ENCODE measurements at regions not wholly inside any gene's neighbourhood (a gene's known extent, or its start where the extent isn't known, plus 50 kb on each side); places are given as distances from the start of the nearest gene placed in this dataset.

DNA sequence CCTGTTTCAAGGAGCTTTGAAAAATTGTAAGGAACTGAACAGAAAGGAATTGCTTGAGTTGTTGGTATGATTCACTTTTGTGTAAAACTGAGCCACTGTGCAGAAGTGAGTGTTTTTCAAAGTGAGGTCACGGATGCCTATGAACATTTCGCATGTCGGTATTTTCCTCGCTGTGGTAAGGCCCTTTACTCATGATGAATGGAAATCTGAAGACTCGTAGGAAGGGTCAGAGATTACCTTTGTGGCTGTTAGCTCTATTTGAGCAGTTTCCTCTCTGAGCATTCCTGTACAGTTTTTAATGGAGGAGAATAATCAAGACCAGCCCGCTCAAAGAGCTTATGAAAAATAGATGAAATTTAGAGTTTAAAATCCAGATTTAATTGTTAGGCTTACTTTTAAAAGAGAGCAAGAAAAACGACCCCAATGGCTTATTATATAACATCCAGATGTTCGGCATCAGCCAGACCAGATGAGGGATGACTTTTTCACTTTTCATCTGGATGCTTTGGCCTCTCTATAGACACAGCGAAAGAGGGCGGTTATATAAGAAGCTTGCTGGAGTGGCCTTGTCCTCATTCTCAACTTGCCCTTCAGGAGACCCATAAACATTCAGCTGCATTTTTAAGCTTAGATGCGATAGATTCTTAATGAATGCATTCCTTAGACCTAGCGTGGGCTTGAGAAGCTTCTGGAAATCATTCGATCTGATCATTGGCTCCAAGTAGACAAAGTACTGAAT, 99.5 kb downstream of the CD83 start:
- H3K4me3 ChIP-seq (ENCODE audit: low read length) = no peak overlapping the region
- DNase-seq (ENCODE audit: low read depth) = no peak
- TF ChIP-seq, protein P1, sequence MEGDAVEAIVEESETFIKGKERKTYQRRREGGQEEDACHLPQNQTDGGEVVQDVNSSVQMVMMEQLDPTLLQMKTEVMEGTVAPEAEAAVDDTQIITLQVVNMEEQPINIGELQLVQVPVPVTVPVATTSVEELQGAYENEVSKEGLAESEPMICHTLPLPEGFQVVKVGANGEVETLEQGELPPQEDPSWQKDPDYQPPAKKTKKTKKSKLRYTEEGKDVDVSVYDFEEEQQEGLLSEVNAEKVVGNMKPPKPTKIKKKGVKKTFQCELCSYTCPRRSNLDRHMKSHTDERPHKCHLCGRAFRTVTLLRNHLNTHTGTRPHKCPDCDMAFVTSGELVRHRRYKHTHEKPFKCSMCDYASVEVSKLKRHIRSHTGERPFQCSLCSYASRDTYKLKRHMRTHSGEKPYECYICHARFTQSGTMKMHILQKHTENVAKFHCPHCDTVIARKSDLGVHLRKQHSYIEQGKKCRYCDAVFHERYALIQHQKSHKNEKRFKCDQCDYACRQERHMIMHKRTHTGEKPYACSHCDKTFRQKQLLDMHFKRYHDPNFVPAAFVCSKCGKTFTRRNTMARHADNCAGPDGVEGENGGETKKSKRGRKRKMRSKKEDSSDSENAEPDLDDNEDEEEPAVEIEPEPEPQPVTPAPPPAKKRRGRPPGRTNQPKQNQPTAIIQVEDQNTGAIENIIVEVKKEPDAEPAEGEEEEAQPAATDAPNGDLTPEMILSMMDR (IDR thresholded peaks at IDR 0.05; ENCODE audit: insufficient read depth, low read depth, low read length, missing control alignments) = no peak

DNA sequence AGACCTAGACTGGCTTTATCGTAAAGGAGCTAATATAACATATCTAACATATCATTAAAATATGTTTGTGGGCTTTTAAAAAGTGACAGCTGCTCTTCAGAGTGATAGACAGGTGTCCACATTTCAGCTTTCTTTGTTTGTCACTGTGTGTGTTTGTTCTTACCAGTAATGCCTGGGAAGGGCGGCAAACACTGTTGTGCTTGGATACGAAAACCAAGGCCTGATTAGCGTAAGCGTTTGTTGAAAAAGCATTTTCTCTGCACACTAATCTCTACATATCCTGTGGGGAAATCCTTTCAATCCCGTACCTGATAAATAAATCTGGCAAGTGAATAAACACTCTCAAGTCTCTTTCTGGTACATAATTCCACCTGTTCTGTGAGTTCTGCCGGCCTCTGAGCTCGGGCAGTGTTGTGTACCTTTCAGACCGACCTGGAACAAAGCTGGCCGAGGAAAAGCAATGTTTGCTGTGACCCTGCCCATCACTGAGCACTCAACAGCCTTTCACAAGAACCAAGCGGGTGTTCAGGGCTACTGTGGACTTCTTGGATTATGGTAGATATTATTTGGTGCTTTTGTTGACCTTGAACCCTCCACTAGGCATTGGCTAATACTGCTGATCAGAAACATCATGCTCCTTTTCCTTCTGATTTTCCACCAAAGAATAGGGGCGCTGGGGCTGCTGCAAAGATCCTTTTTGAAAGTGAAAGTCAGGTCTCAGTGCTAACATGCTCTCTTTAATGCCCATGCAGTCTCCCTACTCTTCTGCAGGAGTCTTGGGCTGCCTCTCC, 100.4 kb downstream of the CD83 start:
- H3K4me3 ChIP-seq (ENCODE audit: low read length) = no peak overlapping the region
- TF ChIP-seq, protein P1 (IDR thresholded peaks at IDR 0.05; ENCODE audit: insufficient read depth, low read depth, low read length, missing control alignments) = no peak
- DNase-seq (ENCODE audit: low read depth) = no peak

DNA sequence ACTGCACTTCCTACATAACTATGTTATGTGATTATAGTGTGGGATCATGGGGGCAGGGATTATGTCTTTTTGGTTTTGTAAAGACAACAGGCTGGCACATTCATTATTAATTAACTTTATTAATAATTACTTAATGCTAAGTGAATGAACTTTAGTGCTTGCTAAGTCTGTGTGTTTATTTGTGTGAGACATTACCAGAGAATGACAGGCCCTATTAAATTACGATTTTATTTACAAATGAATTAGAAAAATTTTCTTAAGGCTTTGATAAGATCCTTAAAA, 100.9 kb downstream of the CD83 start:
- TF ChIP-seq, protein P1 (IDR thresholded peaks at IDR 0.05; ENCODE audit: insufficient read depth, low read depth, low read length, missing control alignments) = no peak
- H3K4me3 ChIP-seq (ENCODE audit: low read length) = no peak overlapping the region
- no peak for DNase-seq (ENCODE audit: low read depth)

DNA sequence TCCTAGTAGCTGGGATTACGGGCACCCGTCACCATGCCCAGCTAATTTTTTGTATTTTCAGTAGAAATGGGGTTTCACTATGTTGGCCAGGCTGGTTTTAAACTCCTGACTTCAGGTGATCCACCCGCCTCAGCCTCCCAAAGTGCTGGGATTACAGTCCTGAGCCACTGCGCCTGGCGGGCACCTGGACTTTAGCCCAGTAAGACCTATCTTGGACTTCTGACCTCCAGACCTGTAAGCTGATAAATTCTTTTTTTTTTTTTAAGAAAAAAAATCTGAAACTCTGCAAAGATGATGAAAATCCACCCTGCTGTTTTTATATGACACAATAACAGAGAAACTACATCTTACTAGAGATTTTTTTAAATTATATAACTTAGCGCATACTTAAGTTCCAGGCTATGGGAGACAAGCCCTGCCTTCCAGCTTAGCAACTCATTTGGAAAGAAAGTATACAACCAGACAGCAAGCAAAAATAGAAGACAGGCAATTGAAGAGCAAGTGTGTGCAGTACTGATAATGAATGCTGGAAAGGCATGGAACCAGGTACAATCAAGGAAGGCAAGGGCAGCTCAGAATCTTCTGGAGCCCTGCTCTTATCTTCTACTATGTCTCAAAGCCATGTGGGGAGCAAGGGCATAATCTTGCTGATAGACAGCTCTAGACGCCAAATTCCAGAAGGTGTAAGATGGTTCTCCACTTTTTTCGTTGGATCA, 104.2 kb downstream of the CD83 start:
- H3K4me3 ChIP-seq (ENCODE audit: low read length) = no peak overlapping the region
- TF ChIP-seq, protein P1 (IDR thresholded peaks at IDR 0.05; ENCODE audit: insufficient read depth, low read depth, low read length, missing control alignments) = no peak
- no peak for DNase-seq (ENCODE audit: low read depth)

DNA sequence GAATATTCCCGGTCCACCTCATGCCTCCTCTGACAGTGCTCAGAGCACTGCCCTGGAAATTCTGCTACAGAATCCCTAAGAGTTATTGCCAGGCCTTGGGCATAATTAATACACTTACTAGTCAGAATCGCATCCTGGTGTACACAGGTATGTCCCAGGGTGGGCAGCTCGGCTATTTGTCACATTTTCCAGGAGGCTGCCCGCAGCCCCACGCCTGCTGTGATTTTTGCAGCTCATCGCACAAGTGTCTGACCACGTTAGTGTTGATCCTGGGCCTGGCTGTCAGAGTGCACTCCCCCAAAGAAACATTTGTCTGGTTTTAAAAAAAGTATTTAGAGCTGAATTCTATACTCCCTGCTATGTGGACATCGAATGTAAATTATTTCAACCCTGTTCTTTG, 105.4 kb downstream of the CD83 start:
- no peak overlapping the region for H3K4me3 ChIP-seq (ENCODE audit: low read length)
- TF ChIP-seq, protein P1 (IDR thresholded peaks at IDR 0.05; ENCODE audit: insufficient read depth, low read depth, low read length, missing control alignments) = no peak
- no peak for DNase-seq (ENCODE audit: low read depth)

DNA sequence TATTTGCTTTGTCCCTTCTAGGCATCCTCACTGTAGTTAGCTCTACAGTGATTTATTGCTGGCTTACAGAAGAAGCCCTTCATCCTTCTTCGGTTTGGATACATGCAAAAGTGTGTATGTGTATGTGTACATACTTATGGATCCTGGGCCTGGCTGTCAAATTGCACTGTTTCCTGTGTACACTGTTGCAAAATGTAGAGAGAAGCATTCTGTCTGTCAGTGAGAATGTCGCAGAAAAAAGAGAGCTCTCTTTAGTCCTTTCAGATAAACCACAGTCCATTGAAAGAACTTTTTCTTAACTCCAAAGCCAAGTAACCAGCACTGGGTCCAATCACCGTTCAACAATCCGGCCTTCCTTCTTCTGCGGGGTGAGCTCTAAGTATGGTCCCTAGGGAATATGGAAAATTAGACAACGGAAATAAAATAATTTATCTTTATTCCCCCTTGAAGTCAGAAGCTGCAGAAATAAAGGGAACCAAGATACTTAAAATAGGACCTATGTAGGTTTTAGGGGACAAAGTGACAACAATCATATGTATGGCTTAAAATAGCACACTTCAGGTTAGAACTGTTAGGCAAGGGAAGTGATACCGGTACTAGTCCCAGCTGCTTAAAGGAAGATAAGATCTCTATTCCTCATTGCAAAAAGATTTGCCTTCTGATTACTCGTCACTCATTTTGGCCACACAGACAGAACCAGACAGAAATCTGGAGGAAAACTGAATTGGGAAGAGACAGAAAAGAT, 107.0 kb downstream of the CD83 start:
- H3K4me3 ChIP-seq (ENCODE audit: low read length) = no peak overlapping the region
- no peak for DNase-seq (ENCODE audit: low read depth)
- TF ChIP-seq, protein P1 (IDR thresholded peaks at IDR 0.05; ENCODE audit: insufficient read depth, low read depth, low read length, missing control alignments) = no peak
